ENCODE measurements at regions not wholly inside any gene's neighbourhood (a gene's known extent, or its start where the extent isn't known, plus 50 kb on each side); places are given as distances from the start of the nearest gene placed in this dataset.

DNA sequence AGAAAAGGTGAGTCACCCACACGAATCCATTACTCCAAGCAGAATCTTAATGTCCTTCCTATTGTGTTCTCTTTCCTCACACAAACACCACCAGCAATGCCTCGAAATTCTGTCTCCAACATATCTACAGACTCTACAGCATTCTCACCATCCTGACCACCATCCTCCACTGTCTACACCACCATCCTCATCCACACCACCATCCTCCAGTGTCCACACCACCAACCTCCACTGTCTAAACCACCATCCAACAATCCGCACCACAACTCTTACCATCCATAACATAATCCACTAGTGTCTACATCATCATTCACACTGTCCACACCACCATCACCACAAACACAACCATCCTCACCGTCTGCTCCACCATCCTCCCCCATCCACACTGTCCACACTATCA lies 121.6 kb upstream of the ALKAL2 start:
- ChIA-PET POLR2A (no interaction called here), CTCF (no interaction called here)
- no peaks in the 10 kb centered on the region for H3K79me2 ChIP-seq (ENCODE audit: control insufficient read depth, insufficient read depth, low read length)
- no peak for FAIRE-seq
- H3K4me1 ChIP-seq (ENCODE audit: control insufficient read depth, extremely low read depth, insufficient read depth, low read length) = no peaks in the 10 kb centered on the region
- no peak for DNase-seq (ENCODE audit: low read depth, low spot score)
- H2AFZ ChIP-seq (ENCODE audit: low read depth, low read length) = no peak overlapping the region
- no peak for TF ChIP-seq POLR2A (IDR thresholded peaks at IDR 0.05; ENCODE audit: low read depth, low read length)
- TF ChIP-seq GATA2 (IDR thresholded peaks at IDR 0.05; ENCODE audit: insufficient read depth, insufficient read length, low read depth, low read length) = no peak
- no peak for TF ChIP-seq EZH2 (IDR thresholded peaks at IDR 0.05; ENCODE audit: borderline replicate concordance, low read depth, low read length, severe bottlenecking)
- TF ChIP-seq FOS (IDR thresholded peaks at IDR 0.05; ENCODE audit: borderline replicate concordance, insufficient read depth, low read length) = no peak
- TF ChIP-seq MYC (IDR thresholded peaks at IDR 0.05; ENCODE audit: low read depth, low read length) = no peak
- TF ChIP-seq JUN (IDR thresholded peaks at IDR 0.05; ENCODE audit: borderline replicate concordance, insufficient read depth, insufficient read length, low read depth) = no peak
- TF ChIP-seq, protein P1, sequence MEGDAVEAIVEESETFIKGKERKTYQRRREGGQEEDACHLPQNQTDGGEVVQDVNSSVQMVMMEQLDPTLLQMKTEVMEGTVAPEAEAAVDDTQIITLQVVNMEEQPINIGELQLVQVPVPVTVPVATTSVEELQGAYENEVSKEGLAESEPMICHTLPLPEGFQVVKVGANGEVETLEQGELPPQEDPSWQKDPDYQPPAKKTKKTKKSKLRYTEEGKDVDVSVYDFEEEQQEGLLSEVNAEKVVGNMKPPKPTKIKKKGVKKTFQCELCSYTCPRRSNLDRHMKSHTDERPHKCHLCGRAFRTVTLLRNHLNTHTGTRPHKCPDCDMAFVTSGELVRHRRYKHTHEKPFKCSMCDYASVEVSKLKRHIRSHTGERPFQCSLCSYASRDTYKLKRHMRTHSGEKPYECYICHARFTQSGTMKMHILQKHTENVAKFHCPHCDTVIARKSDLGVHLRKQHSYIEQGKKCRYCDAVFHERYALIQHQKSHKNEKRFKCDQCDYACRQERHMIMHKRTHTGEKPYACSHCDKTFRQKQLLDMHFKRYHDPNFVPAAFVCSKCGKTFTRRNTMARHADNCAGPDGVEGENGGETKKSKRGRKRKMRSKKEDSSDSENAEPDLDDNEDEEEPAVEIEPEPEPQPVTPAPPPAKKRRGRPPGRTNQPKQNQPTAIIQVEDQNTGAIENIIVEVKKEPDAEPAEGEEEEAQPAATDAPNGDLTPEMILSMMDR (IDR thresholded peaks at IDR 0.05; ENCODE audit: extremely low read depth in 1 of 2, insufficient read depth in 1 of 2, low read depth in 1 of 2, low read length in 2 of 2) = no peak
- TF ChIP-seq, protein P2, sequence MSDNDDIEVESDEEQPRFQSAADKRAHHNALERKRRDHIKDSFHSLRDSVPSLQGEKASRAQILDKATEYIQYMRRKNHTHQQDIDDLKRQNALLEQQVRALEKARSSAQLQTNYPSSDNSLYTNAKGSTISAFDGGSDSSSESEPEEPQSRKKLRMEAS (IDR thresholded peaks at IDR 0.05; ENCODE audit: insufficient read depth, insufficient read length) = no peak
- no peak for TF ChIP-seq POLR2AphosphoS5 (IDR thresholded peaks at IDR 0.05; ENCODE audit: insufficient read depth, low read depth, low read length)
- no peak overlapping the region for H3K4me2 ChIP-seq (ENCODE audit: insufficient read depth, low read length)
- no peak overlapping the region for H3K9ac ChIP-seq (replicated peaks; ENCODE audit: extremely low read depth, insufficient read depth, low read length)
- no peaks in the 10 kb centered on the region for H3K9me1 ChIP-seq (replicated peaks; ENCODE audit: control insufficient read depth, extremely low read depth, insufficient read depth, low read length)
- no peak overlapping the region for H3K27ac ChIP-seq (ENCODE audit: insufficient read depth, low read depth, low read length)
- H3K27me3 ChIP-seq (ENCODE audit: control insufficient read depth in 2 of 2, insufficient read depth in 2 of 2, low read length in 2 of 2) = no peaks in the 10 kb centered on the region
- dilution Hi-C loops (cut with MboI; ENCODE audit: extremely low pct_ligation_motif_present, low sequenced_read_pairs) (no loop called here), intact Hi-C loops (cut with micrococcal nuclease) (no loop called here)
- H3K9me3 ChIP-seq (replicated peaks; ENCODE audit: control insufficient read depth, insufficient read depth, low read length) = peaks cover 4% of the 10 kb centered on the region
- H4K20me1 ChIP-seq (replicated peaks; ENCODE audit: control insufficient read depth, extremely low read depth, insufficient read depth, low read length) = no peaks in the 10 kb centered on the region
- no peak overlapping the region for H3K4me3 ChIP-seq (replicated peaks in 1 of 3; ENCODE audit: insufficient read depth in 1 of 3, low read depth in 1 of 3, low read length in 3 of 3)
- no peaks in the 10 kb centered on the region for H3K36me3 ChIP-seq (ENCODE audit: control insufficient read depth in 2 of 2, extremely low read depth in 1 of 2, insufficient read depth in 2 of 2, low read length in 2 of 2)
- no TSS peak for BruUV-seq (replicated peaks)

Measured in endothelial cell of umbilical vein (primary cell).